SK-N-MC (cell line): ENCODE measurements at regions not wholly inside any gene's neighbourhood (a gene's known extent, or its start where the extent isn't known, plus 50 kb on each side); places are given as distances from the start of the nearest gene placed in this dataset.

Experiments used
- DNase-seq: peaks from one replicate; pipeline ENCODE4 v3.0.0-alpha.2; 2011; ENCODE audit warnings: low read depth, low spot score
- H3K27ac ChIP-seq: fragments of 200-600 bp; sonication (generic); 2 replicates; pipeline ENCODE4 v1.5.1; 2016; ENCODE audit warnings: mixed run types
- H3K36me3 ChIP-seq: fragments of 200-600 bp; sonication (generic); 2 replicates; pipeline ENCODE4 v1.6.1; 2017; ENCODE audit warnings: antibody characterized with exemption, low read length, mixed read lengths; ENCODE audit not compliant: insufficient read depth
- H3K4me3 ChIP-seq: fragments of 200-600 bp; sonication (generic); 2 replicates; pipeline ENCODE4 v1.5.1; 2016
- H3K9ac ChIP-seq: fragments of 200-600 bp; sonication (generic); 2 replicates; pipeline ENCODE4 v1.8.0; 2017; ENCODE audit warnings: mixed run types, mixed read lengths; ENCODE audit not compliant: insufficient read length
- H3K9me3 ChIP-seq: fragments of 200-600 bp; sonication (generic); 2 replicates; pipeline ENCODE4 v1.6.1; 2017; ENCODE audit warnings: low read depth, mild to moderate bottlenecking, antibody characterized with exemption, low read length, moderate library complexity, mixed read lengths
- EZH2 ChIP-seq: fragments of 200-600 bp; sonication (generic); IDR thresholded peaks from one replicate; pipeline ENCODE4 v1.6.1; 2017; ENCODE audit warnings: antibody characterized with exemption
- FOXP2 ChIP-seq: optimal IDR thresholded peaks from 2 replicates; pipeline ENCODE3; 2011; ENCODE audit warnings: mild to moderate bottlenecking, moderate library complexity; ENCODE audit not compliant: insufficient read depth; ENCODE audit errors: extremely low read length, control extremely low read depth
- POLR2AphosphoS5 ChIP-seq: IDR thresholded peaks from 2 replicates; pipeline ENCODE4 v1.6.1; 2012; ENCODE audit warnings: mild to moderate bottlenecking, low read depth, low read length, borderline replicate concordance

- H3K36me3 ChIP-seq = no peaks in the 10 kb centered on the region
- H3K9ac ChIP-seq = no peak overlapping the region
- H3K9me3 ChIP-seq = no peaks in the 10 kb centered on the region
- no peak overlapping the region for H3K27ac ChIP-seq
- DNase-seq = no peak
- no peak for TF ChIP-seq POLR2AphosphoS5
- TF ChIP-seq EZH2 = no peak
- no peak for TF ChIP-seq FOXP2
- H3K4me3 ChIP-seq = no peak overlapping the region
These were observed 305.7 kb downstream of the DHX15 start for GRCh38 chr4:24278693-24279092.

GRCh38 chr4:24274381-24274941 is 309.9 kb downstream of the DHX15 start:
- Histone ChIP-seq H3K27ac (no peak overlapping the region), H3K4me3 (no peak overlapping the region), H3K36me3 (no peaks in the 10 kb centered on the region), H3K9me3 (no peaks in the 10 kb centered on the region), H3K9ac (no peak overlapping the region)
- no peak for TF ChIP-seq FOXP2
- TF ChIP-seq POLR2AphosphoS5 = no peak
- no peak for TF ChIP-seq EZH2
- DNase-seq = no peak

- Histone ChIP-seq H3K9ac (no peak overlapping the region), H3K27ac (no peak overlapping the region), H3K36me3 (no peaks in the 10 kb centered on the region), H3K9me3 (no peaks in the 10 kb centered on the region), H3K4me3 (no peak overlapping the region)
- DNase-seq = no peak
- no peak for TF ChIP-seq EZH2
- no peak for TF ChIP-seq POLR2AphosphoS5
These were observed 311.2 kb downstream of the DHX15 start for GRCh38 chr4:24273136-24273535.

GRCh38 chr4:24266951-24267722 is 317.2 kb downstream of the DHX15 start:
- DNase-seq = peak; percentile 16
- no peak for TF ChIP-seq FOXP2
- TF ChIP-seq EZH2 = no peak
- no peak for TF ChIP-seq POLR2AphosphoS5

GRCh38 chr4:24265989-24266388 is 318.4 kb downstream of the DHX15 start:
- TF ChIP-seq FOXP2 (no peak), EZH2 (no peak), POLR2AphosphoS5 (no peak)
- Histone ChIP-seq H3K9me3 (no peaks in the 10 kb centered on the region), H3K4me3 (no peak overlapping the region), H3K9ac (no peak overlapping the region), H3K27ac (no peak overlapping the region), H3K36me3 (no peaks in the 10 kb centered on the region)
- no peak for DNase-seq

More at GRCh38 chr4:24266951-24267722, 317.2 kb downstream of the DHX15 start:
- H3K4me3 ChIP-seq = no peak overlapping the region
- peak overlapping the region; percentile 11; the same call in 1 of the 2 replicates for H3K27ac ChIP-seq
- H3K36me3 ChIP-seq = no peaks in the 10 kb centered on the region
- no peak overlapping the region for H3K9ac ChIP-seq
- no peaks in the 10 kb centered on the region for H3K9me3 ChIP-seq

DNA sequence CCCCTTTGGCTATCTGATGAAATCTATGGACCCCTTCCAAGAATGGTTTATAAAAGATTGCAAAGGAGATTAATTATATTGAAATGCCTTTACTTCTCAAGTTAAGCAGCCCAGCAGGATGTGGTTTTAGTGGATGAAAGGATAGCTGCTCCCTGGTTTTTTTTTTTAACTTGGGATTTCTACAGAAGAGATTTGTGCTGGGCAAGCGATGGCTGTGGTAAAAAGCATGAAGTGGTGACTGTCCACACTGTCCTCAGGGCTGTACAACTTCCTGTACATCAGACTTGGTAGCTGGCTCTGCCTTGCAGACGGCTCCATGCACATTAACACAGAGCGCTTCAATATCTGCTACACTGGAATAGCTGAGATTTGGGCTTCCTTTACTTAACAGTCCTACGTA is 321.7 kb downstream of the DHX15 start:
- no peaks in the 10 kb centered on the region for H3K36me3 ChIP-seq
- no peak overlapping the region for H3K9ac ChIP-seq
- H3K9me3 ChIP-seq = no peaks in the 10 kb centered on the region
- H3K27ac ChIP-seq = no peak overlapping the region
- TF ChIP-seq FOXP2 (no peak), EZH2 (no peak), POLR2AphosphoS5 (no peak)
- no peak overlapping the region for H3K4me3 ChIP-seq
- DNase-seq = no peak

DNA sequence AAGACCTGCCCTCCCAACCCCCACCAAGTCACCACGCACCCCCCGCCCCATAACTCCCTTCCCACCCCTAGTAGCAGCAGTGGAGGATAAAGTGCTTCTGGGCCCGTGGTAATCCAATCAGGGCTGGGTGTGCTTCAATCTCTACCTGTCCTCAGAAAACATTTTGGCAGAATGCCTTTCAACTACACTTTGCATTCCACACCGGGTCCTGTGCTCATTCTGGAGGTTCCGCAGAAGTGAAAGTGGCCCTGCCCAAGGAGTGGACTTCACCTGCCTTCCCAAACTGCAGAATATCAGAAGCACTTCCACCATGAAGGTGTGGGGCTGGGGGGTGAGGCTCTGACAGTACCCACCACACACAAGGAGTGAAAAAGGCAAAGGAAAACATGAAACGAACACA is 322.3 kb downstream of the DHX15 start:
- H3K36me3 ChIP-seq = no peaks in the 10 kb centered on the region
- no peaks in the 10 kb centered on the region for H3K9me3 ChIP-seq
- TF ChIP-seq EZH2 (no peak), POLR2AphosphoS5 (no peak), FOXP2 (no peak)
- no peak for DNase-seq
- H3K9ac ChIP-seq = no peak overlapping the region
- no peak overlapping the region for H3K4me3 ChIP-seq
- H3K27ac ChIP-seq = no peak overlapping the region

- no peak overlapping the region for H3K4me3 ChIP-seq
- H3K27ac ChIP-seq = no peak overlapping the region
- H3K9ac ChIP-seq = no peak overlapping the region
- TF ChIP-seq FOXP2 (no peak), EZH2 (no peak), POLR2AphosphoS5 (no peak)
- H3K36me3 ChIP-seq = no peaks in the 10 kb centered on the region
- no peak for DNase-seq
- no peaks in the 10 kb centered on the region for H3K9me3 ChIP-seq
These were observed 323.3 kb downstream of the DHX15 start for GRCh38 chr4:24260923-24261564.
